Psoas muscle (tissue), 7 donors: ENCODE measurements at regions not wholly inside any gene's neighbourhood (a gene's known extent, or its start where the extent isn't known, plus 50 kb on each side); places are given as distances from the start of the nearest gene placed in this dataset.

Experiments
- ATAC-seq, 4 donors: fragments of 200-7000 bp; cut with Tn5 transposase; one replicate each; pipeline ENCODE4 v1.9.1; 2020; ENCODE audit warnings: moderate library complexity in 3 of 4, mild to moderate bottlenecking in 2 of 4
- DNase-seq, 2 donors: peaks; one replicate each; pipeline ENCODE4 v3.0.0-alpha.2; 2020
- H3K27ac ChIP-seq: fragments of 200-600 bp; one replicate; pipeline ENCODE4 v1.8.0; 2022
- H3K27me3 ChIP-seq, 3 donors: fragments of 200-600 bp in 1 of 3; one replicate each; pipeline versions ENCODE4 v1.6.1 to v1.8.0; 2013 to 2022; ENCODE audit warnings: low read length in 2 of 3, mild to moderate bottlenecking in 2 of 3, moderate library complexity in 1 of 3; ENCODE audit not compliant: insufficient read depth in 3 of 3
- H3K36me3 ChIP-seq, 2 donors: fragments of 200-600 bp in 1 of 2; one replicate each; pipeline versions ENCODE4 v1.6.1 to v1.8.0; 2013 to 2022; ENCODE audit warnings: low read depth in 1 of 2, mild to moderate bottlenecking in 1 of 2, moderate library complexity in 1 of 2; ENCODE audit not compliant: insufficient read depth in 1 of 2
- H3K4me1 ChIP-seq: fragments of 200-600 bp; one replicate; pipeline ENCODE4 v1.8.0; 2022
- H3K4me3 ChIP-seq: fragments of 200-600 bp; one replicate; pipeline ENCODE4 v1.8.0; 2022; ENCODE audit warnings: mild to moderate bottlenecking
- H3K9me3 ChIP-seq: fragments of 200-600 bp; one replicate; pipeline ENCODE4 v1.8.0; 2022
- CTCF ChIP-seq: fragments of 200-600 bp; IDR thresholded peaks from one replicate; pipeline ENCODE4 v1.8.0; 2022; ENCODE audit warnings: antibody characterized with exemption
- WGBS, 3 donors: extraction: QIAGEN DNeasy Blood & Tissue Kit; methylation state at CpG; one replicate each; pipeline versions ENCODE4 v1.1.6 to v1.1.7; 2013; 5-methylcytosine and 5-hydroxymethylcytosine counted together
- intact Hi-C, 2 donors: fragments of 100-400 bp; cut with DNase I; formaldehyde crosslinking; loops; one replicate each; pipeline versions ENCODE4 v1.11.0 to v1.14.2; 2022
- donor health status: healthy with polysubstance abuse.
- donor health status: DM: no; HTN: no; CAD: no; lungs with moderate emphysema.
- donor health status: Bipolar disorder and iron deficiency.
- donor health status: healthy.
- donor health status: DM: yes; HTN: yes; CAD: no.
- donor health status: DM: no; HTN: no; CAD: no.
- donor health status: DM: yes; HTN: yes; CAD: no.

GRCh38 chr4:8939160-8939839 lies 67.7 kb upstream of the HMX1 start:
- no peak for ATAC-seq
- Histone ChIP-seq H3K36me3 (no peaks in the 10 kb centered on the region), H3K27ac (no peak overlapping the region), H3K4me3 (no peak overlapping the region), H3K27me3 (peaks cover 0 to 6% (median 5%) of the 10 kb centered on the region in 3 donors), H3K4me1 (no peaks in the 10 kb centered on the region), H3K9me3 (no peaks in the 10 kb centered on the region)
- 13 to 25% (median 14%) methylated on average over 14 to 15 of the region's 15 CpGs for WGBS, 3 donors
- TF ChIP-seq CTCF: no peak
- intact Hi-C loops: no loop called here
- DNase-seq: no peak

GRCh38 chr4:8938623-8939022 lies 67.0 kb upstream of the HMX1 start:
- no peaks in the 10 kb centered on the region for H3K9me3 ChIP-seq
- TF ChIP-seq CTCF: no peak
- DNase-seq (no peak), ATAC-seq (no peak)
- intact Hi-C loops: no loop called here
- H3K4me3 ChIP-seq: no peak overlapping the region
- 55 to 70% (median 58%) methylated on average over 5 of the region's 5 CpGs for WGBS, 3 donors
- no peaks in the 10 kb centered on the region for H3K4me1 ChIP-seq
- H3K36me3 ChIP-seq: no peaks in the 10 kb centered on the region
- peaks cover 0 to 6% (median 5%) of the 10 kb centered on the region in 3 donors for H3K27me3 ChIP-seq
- H3K27ac ChIP-seq: no peak overlapping the region

- peaks cover 0 to 6% (median 5%) of the 10 kb centered on the region in 3 donors for H3K27me3 ChIP-seq
- H3K4me1 ChIP-seq: no peaks in the 10 kb centered on the region
- H3K27ac ChIP-seq: no peak overlapping the region
- no peaks in the 10 kb centered on the region for H3K9me3 ChIP-seq
- WGBS, 3 donors: 64 to 70% (median 68%) methylated on average over 8 of the region's 8 CpGs
- intact Hi-C loops: no loop called here
- ATAC-seq (no peak), DNase-seq (no peak)
- no peaks in the 10 kb centered on the region for H3K36me3 ChIP-seq
- H3K4me3 ChIP-seq: no peak overlapping the region
- no peak for TF ChIP-seq CTCF
These were observed 66.5 kb upstream of the HMX1 start for GRCh38 chr4:8938137-8938536.

GRCh38 chr4:8932884-8933283 lies 61.2 kb upstream of the HMX1 start:
- TF ChIP-seq CTCF: no peak
- Histone ChIP-seq H3K36me3 (no peaks in the 10 kb centered on the region), H3K9me3 (no peaks in the 10 kb centered on the region), H3K4me3 (no peak overlapping the region), H3K27ac (no peak overlapping the region), H3K4me1 (no peaks in the 10 kb centered on the region), H3K27me3 (peaks cover 0 to 2% (median 0%) of the 10 kb centered on the region in 3 donors)
- intact Hi-C loops: no loop called here
- ATAC-seq (no peak), DNase-seq (no peak)
- WGBS, 3 donors: 45 to 78% (median 77%) methylated on average over 1 of the region's 1 CpG

- Histone ChIP-seq H3K4me3 (no peak overlapping the region), H3K9me3 (peaks cover 4% of the 10 kb centered on the region), H3K27ac (no peak overlapping the region), H3K4me1 (no peaks in the 10 kb centered on the region), H3K27me3 (no peaks in the 10 kb centered on the region), H3K36me3 (no peaks in the 10 kb centered on the region)
- no peak for TF ChIP-seq CTCF
- no peak for ATAC-seq
- DNase-seq: no peak
- 35 to 55% (median 44%) methylated on average over 1 of the region's 1 CpG for WGBS, 3 donors
- intact Hi-C loops: no loop called here
These were observed 56.4 kb upstream of the HMX1 start for GRCh38 chr4:8928074-8928473.
